Hematopoietic multipotent progenitor cell treated with erythropoietin and hydrocortisone succinate and interleukin-3 and kit ligand, for 8 days (in vitro differentiated cells): ENCODE measurements at regions not wholly inside any gene's neighbourhood (a gene's known extent, or its start where the extent isn't known, plus 50 kb on each side); places are given as distances from the start of the nearest gene placed in this dataset.
"Not testable (repeated sequence)": the region's sequence is repeated elsewhere in the genome, so short reads cannot be mapped to it uniquely, and the experiment has no call there.

Experiments
- DNase-seq: peaks from one replicate; pipeline ENCODE4 v3.0.0-alpha.2; 2015

GRCh38 chr10:131017566-131018285, 293.8 kb downstream of the TCERG1L start:
- DNase-seq = no peak

- DNase-seq = no peak
Observed at GRCh38 chr10:131018886-131019500, 292.5 kb downstream of the TCERG1L start.

DNA sequence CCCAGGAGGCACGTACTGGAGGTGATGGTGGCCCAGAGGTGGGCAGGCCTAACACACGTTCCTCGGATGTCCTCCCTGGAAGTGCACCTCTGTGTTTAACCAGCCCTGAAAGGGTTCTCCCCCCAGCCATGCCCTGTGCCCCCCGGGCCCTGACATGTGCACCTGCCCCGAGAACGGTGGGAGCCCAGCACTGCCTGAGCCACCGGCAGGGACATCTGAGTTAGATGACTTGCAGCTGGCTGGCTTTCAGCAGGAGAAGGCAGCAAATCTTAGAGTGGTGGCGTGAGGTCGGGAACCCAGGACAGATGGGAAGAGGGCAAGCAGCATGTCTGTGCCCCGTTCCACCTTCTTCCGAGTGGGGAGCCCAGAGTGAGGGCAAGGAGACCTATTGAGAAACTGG, 291.8 kb downstream of the TCERG1L start:
- DNase-seq = no peak

GRCh38 chr10:131020775-131021174, 290.7 kb downstream of the TCERG1L start:
- no peak for DNase-seq

GRCh38 chr10:131021246-131021895, 290.1 kb downstream of the TCERG1L start:
- no peak for DNase-seq

DNA sequence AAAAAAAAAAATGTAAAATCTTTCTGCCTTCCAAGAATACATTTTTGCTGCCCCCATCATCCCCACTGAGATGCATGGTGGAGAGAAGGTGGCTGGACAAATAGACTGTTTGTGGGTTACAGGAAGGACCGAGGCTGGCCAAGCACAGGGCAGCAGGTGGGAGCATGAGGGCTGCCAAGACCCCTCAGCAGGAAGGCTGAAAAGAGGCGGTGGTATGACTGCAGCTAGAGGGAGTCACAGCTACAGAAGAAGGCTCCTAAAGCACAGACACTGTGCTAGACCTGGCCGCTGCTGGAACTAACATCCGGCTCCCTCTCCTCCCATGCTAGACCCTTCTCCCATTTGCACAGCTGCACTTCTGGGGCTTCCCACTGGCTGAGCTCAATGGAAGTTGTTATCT, 289.6 kb downstream of the TCERG1L start:
- DNase-seq = no peak

GRCh38 chr10:131022369-131022768, 289.2 kb downstream of the TCERG1L start:
- no peak for DNase-seq

DNA sequence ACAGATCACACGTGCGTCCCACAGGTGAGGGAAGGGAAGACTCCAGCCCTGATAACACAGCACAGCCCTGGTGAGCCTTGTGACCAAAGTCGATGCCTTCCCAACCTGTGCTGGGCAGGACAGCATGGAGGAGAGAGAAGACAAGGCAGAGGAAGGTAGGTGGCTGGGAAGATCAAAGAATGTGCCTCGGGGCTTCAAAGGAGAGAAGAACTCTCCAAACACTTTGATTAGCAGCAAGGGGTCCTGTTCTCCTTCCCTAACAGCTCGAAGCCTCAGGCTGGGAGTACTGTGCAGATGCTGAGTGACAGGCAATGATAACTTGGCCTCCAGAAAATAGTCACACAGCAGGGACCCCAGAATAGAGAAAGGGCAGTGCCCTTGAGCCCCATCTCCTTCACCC, 288.5 kb downstream of the TCERG1L start:
- no peak for DNase-seq

DNA sequence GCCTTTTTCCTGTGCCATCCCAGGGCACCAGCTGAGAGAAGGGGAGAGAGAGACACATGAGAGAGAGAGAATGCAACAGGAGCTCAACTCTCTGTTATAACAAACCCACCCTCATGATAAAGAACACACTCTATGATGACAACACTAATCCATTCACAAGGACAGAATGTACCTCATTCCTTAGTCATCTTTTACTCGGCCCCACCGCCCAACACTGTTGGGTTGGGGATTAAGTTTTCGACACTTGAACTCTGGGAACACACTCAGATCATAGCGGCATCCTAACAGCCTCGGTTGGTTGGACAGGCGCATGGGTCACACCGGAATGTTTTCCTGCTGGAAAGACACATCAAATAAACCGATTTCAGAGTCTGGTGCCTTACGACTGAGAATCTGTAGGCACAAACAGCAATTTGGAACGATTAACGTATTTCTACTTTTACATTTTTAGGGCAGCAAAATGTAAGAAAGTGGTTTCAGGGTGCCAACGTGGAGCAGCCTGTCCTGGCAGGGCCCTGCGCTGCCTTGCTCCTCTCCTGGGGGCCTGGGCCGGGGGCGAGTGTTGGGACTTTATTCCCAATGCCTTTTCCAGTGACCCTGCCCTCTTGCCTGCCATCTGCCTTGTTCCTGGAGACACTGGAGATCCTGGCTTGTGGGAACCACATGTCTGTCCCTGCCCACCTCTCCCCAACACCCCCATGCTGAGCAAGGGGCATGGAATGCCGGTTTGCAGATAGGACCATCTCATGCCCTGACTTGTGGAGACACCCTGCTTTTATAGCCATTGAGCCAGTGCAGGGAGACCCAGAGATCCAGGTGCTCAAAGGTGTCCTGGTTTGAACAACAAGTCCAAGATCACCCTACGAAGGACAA, 287.0 kb downstream of the TCERG1L start:
- DNase-seq = no peak

GRCh38 chr10:131025333-131025732, 286.2 kb downstream of the TCERG1L start:
- DNase-seq = no peak

DNA sequence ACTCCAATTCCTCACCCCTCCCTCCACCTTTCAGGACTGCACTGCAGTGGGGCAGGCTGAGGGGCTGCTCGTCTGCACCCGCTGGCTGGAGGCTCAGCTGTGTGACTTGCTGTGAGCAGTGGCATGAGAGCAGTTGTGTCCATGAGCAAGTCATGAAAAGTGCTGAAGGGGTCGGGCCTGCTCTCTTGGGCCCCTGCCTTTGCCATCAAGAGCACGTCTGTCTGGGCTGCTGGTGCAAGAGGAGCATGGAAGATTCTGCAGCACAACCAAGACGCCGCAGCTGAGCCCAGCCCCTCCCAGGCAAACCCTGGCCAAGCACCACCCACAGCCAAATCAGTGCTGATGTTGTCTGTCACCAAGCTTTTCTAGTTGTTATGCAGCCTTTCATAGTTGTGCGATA, 284.3 kb downstream of the TCERG1L start:
- no peak for DNase-seq

DNA sequence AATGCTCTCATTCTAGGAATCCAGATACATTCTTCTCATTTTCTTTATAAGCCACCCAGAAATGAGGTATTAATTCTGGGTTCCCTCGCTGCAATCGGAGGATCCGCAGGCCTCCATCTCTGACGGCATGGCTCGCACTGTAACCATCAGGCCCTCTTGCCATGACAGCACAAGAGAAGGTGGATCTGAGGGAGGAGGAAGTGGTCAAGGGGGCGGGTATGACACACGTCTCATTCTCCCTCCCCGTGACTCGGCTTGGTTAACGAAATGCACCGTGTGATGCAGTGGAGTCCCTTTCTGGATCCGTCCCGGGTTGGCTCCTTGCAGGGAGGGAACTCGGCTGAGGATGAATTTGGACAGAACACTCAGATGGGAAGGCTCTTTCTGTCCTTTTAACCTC, 280.2 kb downstream of the TCERG1L start:
- no peak for DNase-seq

- no peak for DNase-seq
Observed at GRCh38 chr10:131032329-131033165, 279.0 kb downstream of the TCERG1L start.

GRCh38 chr10:131033166-131034085, 278.1 kb downstream of the TCERG1L start:
- DNase-seq = no peak

- no peak for DNase-seq
Observed at GRCh38 chr10:131034451-131034850, 277.1 kb downstream of the TCERG1L start.

GRCh38 chr10:131035779-131036178, 275.7 kb downstream of the TCERG1L start:
- DNase-seq = no peak

DNA sequence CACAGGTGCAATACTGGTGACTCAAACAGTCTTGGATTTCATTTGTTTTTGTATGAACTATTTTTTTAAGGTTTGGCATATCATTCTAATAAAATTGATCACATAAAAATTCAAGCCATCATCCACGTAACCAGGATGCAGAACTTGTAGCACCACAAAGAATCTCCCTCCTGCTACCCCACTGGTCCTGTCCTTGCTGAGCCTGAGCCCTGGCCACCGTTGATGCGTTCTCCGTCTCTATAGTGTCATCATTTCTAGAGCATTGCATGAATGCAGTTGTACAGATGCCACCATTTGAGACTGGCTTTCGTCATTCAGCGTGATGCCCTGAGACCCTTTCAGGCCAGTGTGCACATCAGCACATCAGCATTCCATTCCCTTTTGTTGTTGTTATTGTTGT, 273.5 kb downstream of the TCERG1L start:
- no peak for DNase-seq

- no peak for DNase-seq
Observed at GRCh38 chr10:131041031-131041430, 270.5 kb downstream of the TCERG1L start.

GRCh38 chr10:131041441-131041840, 270.1 kb downstream of the TCERG1L start:
- no peak for DNase-seq

- DNase-seq = not testable (repeated sequence)
Observed at GRCh38 chr10:131042015-131042414, 269.5 kb downstream of the TCERG1L start.
